Adrenal gland (tissue), 9 donors: ENCODE measurements at regions not wholly inside any gene's neighbourhood (a gene's known extent, or its start where the extent isn't known, plus 50 kb on each side); places are given as distances from the start of the nearest gene placed in this dataset.
A peak's percentile ranks its signal among the peaks of the same experiment; 100 is the strongest.

ENCODE experiments used
- DNase-seq, 7 donors: peaks; one replicate each; pipeline ENCODE4 v3.0.0-alpha.2; 2019 to 2020
- H3K27ac ChIP-seq, 5 donors: fragments of 200-600 bp; sonication (generic) in 4 of 5; 1 replicate in 3 of 5; 2 replicates in 2 of 5; pipeline versions ENCODE4 v1.5.1 to v1.8.0; 2016 to 2020; ENCODE audit warnings: mild to moderate bottlenecking in 1 of 5
- H3K27me3 ChIP-seq: fragments of 200-600 bp; 2 replicates; pipeline ENCODE4 v1.8.0; 2021
- H3K36me3 ChIP-seq, 2 donors: fragments of 200-600 bp; replicated peaks in 1 of 2; 1 replicate in 1 of 2; 2 replicates in 1 of 2; pipeline versions ENCODE4 v1.5.1 to v1.8.0; 2018 to 2022
- H3K4me1 ChIP-seq, 2 donors: fragments of 200-600 bp; replicated peaks in 1 of 2; 1 replicate in 1 of 2; 2 replicates in 1 of 2; pipeline versions ENCODE4 v1.5.1 to v1.8.0; 2018 to 2021
- H3K4me3 ChIP-seq, 4 donors: fragments of 200-600 bp; sonication (generic) in 3 of 4; one replicate each; pipeline ENCODE4 v1.5.1; 2016 to 2018
- H3K9me3 ChIP-seq, 3 donors: fragments of 200-600 bp; sonication (generic) in 1 of 3; replicated peaks in 1 of 3; 1 replicate in 2 of 3; 2 replicates in 1 of 3; pipeline versions ENCODE4 v1.5.1 to v1.8.0; 2016 to 2021
- CTCF ChIP-seq, 6 experiments: fragments of 450-650 bp in 4 of 6; fragments of 200-600 bp in 2 of 6; sonication (generic) in 1 of 6; IDR thresholded peaks; 1 replicate in 5 of 6; 2 replicates in 1 of 6; pipeline versions ENCODE4 v1.5.1 to v1.8.0; 2016 to 2021; ENCODE audit warnings: antibody characterized with exemption in 6 of 6, mild to moderate bottlenecking in 2 of 6, moderate library complexity in 1 of 6
- POLR2A ChIP-seq, 2 donors: fragments of 450-650 bp; IDR thresholded peaks; one replicate each; pipeline ENCODE4 v1.6.1; 2017; ENCODE audit warnings: antibody characterized with exemption in 2 of 2, mild to moderate bottlenecking in 2 of 2, moderate library complexity in 1 of 2
- WGBS, 4 donors: extraction: QIAGEN DNeasy Blood & Tissue Kit in 2 of 4; methylation state at CpG; one replicate each; pipeline versions ENCODE4 v1.1.5 to v1.1.7; 2013 to 2017; 5-methylcytosine and 5-hydroxymethylcytosine counted together
- intact Hi-C, 2 donors: fragments of 100-400 bp; cut with DNase I; formaldehyde crosslinking; loops; one replicate each; pipeline versions ENCODE4 v1.14.1 to v1.15.0; 2022 to 2023
- donor health status: healthy with polysubstance abuse.
- donor health status: Bipolar disorder and iron deficiency.
- donor health status: DM: yes; HTN: yes; CAD: no.
- donor health status: DM: no; HTN: no; CAD: no.
- donor health status: DM: no; HTN: no; CAD: no.

DNA sequence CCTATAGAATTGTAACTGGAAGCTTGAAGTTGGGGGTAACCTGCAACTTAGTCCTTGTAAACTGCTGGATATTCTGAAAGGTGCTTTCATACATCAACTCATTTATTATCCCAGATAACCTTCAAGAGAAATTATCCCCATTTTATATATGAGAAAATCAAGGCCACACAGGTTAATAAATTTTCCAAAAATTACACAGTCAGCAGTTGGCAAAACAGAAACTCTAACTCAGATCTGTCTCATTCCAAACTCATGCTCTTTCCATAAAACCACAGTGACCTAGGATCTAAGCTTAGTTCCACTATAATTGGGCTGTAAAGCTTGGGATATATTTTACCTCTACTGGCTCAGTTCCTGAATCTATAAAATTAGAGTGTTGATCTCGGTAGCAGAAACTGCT, 167.6 kb upstream of the DDX18 start:
- H3K9me3 ChIP-seq, result no peaks in the 10 kb centered on the region
- no peaks in the 10 kb centered on the region for H3K27me3 ChIP-seq
- DNase-seq, result no peak
- no peak overlapping the region for H3K27ac ChIP-seq
- TF ChIP-seq CTCF (IDR thresholded peaks at IDR 0.05), result no peak
- H3K4me3 ChIP-seq, result no peak overlapping the region
- 43 to 68% (median 64%) methylated on average over 1 of the region's 1 CpG for WGBS, 4 donors
- intact Hi-C loops, result no loop called here
- H3K4me1 ChIP-seq, result no peaks in the 10 kb centered on the region
- H3K36me3 ChIP-seq, result no peaks in the 10 kb centered on the region

GRCh38 chr2:117656546-117656945, 157.9 kb upstream of the DDX18 start:
- no peaks in the 10 kb centered on the region for H3K27me3 ChIP-seq
- WGBS, 4 donors, result 36 to 46% (median 40%) methylated on average over 4 of the region's 4 CpGs
- no peak for TF ChIP-seq CTCF (IDR thresholded peaks at IDR 0.05)
- TF ChIP-seq POLR2A (IDR thresholded peaks at IDR 0.05), result no peak
- no peaks in the 10 kb centered on the region for H3K36me3 ChIP-seq
- no peak for DNase-seq
- H3K4me1 ChIP-seq, result no peaks in the 10 kb centered on the region
- no peak overlapping the region for H3K4me3 ChIP-seq
- H3K9me3 ChIP-seq, result no peaks in the 10 kb centered on the region
- intact Hi-C loops, result no loop called here
- no peak overlapping the region for H3K27ac ChIP-seq

DNA sequence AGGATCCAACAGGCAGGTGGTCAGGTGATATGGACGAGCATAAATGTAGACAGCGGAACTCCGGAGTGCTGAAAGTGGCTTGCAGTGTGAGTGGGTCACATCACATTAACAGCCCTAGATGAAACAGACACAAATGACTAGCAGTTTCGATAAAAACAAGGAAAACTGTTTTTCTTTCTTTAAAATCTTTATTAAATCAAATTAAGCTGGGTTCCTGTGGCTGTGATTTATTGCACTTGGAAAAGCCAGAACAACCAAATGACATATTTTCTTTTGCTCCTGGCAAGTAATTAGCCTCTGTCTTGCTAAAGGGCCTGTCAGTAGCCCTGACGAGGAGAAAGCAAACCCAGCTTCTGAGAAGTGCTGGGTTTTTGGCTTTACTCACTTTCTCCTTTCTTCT, 152.9 kb upstream of the DDX18 start:
- no peak for DNase-seq
- WGBS, 4 donors, result 48 to 60% (median 51%) methylated on average over 5 of the region's 5 CpGs
- peak overlapping the region in 1 of 5 donors; percentile 30 for H3K27ac ChIP-seq
- H3K4me3 ChIP-seq, result no peak overlapping the region
- TF ChIP-seq POLR2A (IDR thresholded peaks at IDR 0.05) (no peak), CTCF (IDR thresholded peaks at IDR 0.05) (no peak)
- intact Hi-C loops, result no loop called here
- H3K4me1 ChIP-seq, result no peaks in the 10 kb centered on the region
- H3K36me3 ChIP-seq, result no peaks in the 10 kb centered on the region
- no peaks in the 10 kb centered on the region for H3K27me3 ChIP-seq
- no peaks in the 10 kb centered on the region for H3K9me3 ChIP-seq

DNA sequence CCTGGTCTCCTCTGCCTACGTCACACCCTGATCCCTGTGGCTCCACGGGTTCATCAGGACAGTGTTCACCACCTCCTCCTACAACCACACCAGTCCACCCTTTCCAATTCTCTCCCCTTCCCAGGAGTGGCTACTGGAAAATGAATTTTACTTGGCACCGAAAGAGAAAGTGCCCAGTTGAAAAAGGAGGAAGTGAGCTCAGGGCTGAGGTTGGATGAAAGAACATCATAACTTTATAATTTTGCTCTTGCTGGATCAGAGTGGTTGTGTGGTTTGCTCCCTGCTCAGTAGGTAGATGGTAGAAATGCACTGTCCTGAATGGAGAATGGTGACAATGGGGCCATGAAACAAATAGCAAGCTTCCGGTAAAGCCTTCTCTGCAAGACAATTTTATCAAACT, 140.3 kb upstream of the DDX18 start:
- DNase-seq, result no peak
- Histone ChIP-seq H3K27me3 (no peaks in the 10 kb centered on the region), H3K36me3 (no peaks in the 10 kb centered on the region), H3K27ac (no peak overlapping the region), H3K9me3 (no peaks in the 10 kb centered on the region), H3K4me3 (no peak overlapping the region), H3K4me1 (no peaks in the 10 kb centered on the region)
- WGBS, 4 donors, result 72 to 86% (median 79%) methylated on average over 4 of the region's 4 CpGs
- no peak for TF ChIP-seq POLR2A (IDR thresholded peaks at IDR 0.05)
- intact Hi-C loops, result no loop called here

DNA sequence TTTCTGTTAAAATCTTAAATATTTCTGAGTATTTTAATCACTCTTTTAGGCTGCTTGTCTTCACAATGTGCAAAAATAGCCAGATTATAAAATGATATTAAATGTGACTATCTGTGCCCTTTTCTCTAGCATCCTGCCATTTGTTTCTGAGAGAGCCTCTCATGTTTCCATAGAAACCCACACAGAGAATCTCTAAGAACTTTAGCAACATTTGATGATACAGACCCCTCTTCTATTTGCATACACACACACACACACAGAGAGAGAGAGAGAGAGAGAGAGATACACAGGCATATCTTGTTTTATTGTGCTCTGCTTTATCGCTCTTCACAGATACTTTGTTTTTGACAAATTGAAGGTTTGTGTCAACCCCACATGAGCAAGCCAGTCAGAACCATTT, 134.5 kb upstream of the DDX18 start:
- no peak overlapping the region for H3K4me3 ChIP-seq
- TF ChIP-seq CTCF (IDR thresholded peaks at IDR 0.05) (no peak), POLR2A (IDR thresholded peaks at IDR 0.05) (no peak)
- DNase-seq, result no peak
- no peaks in the 10 kb centered on the region for H3K27me3 ChIP-seq
- H3K4me1 ChIP-seq, result no peaks in the 10 kb centered on the region
- no peaks in the 10 kb centered on the region for H3K36me3 ChIP-seq
- intact Hi-C loops, result no loop called here
- no peak overlapping the region for H3K27ac ChIP-seq
- whole genome bisulfite sequencing, 4 donors, result 78 to 88% (median 83%) methylated on average over 1 of the region's 1 CpG
- H3K9me3 ChIP-seq, result no peaks in the 10 kb centered on the region
